GM19099 (cell line): ENCODE measurements at regions not wholly inside any gene's neighbourhood (a gene's known extent, or its start where the extent isn't known, plus 50 kb on each side); places are given as distances from the start of the nearest gene placed in this dataset.

ENCODE experiments used
- POLR2A ChIP-seq: IDR thresholded peaks from 3 replicates; pipeline ENCODE4 v1.6.1; 2011; ENCODE audit warnings: low read depth; ENCODE audit not compliant: insufficient read length; ENCODE audit errors: extremely low read depth

DNA sequence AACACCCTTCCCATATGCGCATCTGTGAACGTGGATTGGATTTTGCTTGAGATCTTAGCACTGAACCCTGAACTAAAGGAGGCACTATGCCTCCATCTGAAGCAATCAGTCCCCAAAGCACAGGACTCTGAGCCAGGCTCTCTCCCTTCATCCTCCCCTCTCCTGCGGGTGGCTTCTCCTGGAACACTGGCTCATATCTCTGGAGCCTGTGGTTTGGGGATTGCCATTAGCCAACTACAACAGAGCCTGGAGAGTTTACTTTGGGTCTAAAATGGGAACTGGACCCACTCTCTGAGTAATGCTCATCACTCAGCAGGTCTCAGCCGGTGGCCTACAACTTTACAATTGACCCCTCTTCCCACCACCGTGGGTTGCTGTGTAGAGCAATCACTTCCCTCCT lies 190.8 kb upstream of the HES1 start:
- no peak for TF ChIP-seq POLR2A

DNA sequence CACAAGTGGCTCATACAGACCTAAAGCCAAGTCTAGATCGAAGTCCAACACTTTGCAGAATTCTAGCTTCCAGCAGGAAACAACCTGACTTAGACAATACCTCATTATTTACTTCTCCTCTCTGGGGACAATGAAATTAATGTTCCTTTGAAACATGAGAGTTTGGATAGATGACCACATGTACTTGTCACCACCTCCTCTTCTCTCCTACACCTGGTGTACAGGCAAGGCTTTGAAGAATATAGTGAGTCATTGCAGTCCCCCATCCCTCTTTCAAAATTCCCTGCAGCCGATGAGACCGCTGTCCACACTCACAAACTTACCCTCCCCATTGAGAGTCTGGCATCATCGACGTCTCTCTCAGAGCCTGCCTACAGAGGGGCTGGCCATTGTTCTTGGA lies 189.0 kb upstream of the HES1 start:
- no peak for TF ChIP-seq POLR2A

DNA sequence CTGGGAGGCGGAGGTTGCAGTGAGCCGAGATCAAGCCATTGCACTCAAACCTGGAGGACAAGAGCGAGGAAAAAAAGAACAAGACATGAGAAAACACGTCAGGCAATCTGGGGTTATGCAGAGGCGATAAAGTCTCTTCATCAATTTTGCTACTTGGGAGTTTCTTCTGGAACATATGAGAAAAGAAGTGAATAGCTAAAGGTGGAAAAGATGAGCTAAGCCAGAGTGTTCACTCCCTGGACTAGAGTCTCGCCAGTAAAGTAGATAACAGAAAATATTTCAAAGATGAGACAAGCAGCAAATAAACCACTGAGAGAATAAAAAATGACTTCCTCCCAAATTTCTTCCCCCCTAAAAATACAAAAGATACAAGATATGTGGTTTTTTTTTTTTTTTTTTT lies 188.4 kb upstream of the HES1 start:
- TF ChIP-seq POLR2A = no peak

DNA sequence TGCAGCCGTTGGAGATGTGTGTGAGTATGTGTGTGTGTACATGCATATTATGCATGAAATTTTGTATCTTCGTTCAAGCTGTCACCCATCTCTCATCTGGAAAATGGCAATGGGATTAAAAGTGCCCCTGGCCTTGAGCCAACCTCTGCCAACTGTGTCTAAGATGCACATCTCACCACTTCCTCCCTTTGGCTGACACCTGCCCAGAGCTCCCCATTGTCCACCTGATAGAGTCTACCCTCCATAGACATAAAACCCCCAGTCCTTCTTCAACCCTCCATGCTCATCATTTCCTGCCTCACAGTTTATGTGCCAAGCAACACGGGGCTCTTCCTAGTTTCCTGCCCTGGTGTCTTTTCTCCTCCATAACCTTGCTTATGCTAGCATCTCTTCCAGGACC lies 187.5 kb upstream of the HES1 start:
- TF ChIP-seq POLR2A = no peak

DNA sequence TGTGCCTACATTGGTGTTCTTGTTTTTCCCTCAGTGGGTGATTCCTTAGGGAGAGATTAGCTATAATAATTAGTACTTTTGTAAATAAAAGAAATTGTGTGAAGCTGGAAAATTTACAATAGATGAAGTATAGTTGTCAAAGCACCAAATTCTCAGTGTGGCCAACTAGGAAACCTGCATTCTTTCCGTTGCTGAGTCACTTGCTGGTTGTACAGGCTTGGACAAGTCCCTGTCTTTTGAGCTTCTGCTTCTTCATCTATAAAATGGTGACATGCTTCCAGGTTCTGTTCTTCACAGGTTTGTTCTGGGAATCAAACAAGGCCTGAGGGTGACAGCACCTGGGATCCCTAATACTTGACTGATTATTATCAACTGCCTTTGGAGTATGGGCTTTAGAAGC lies 184.1 kb upstream of the HES1 start:
- no peak for TF ChIP-seq POLR2A

DNA sequence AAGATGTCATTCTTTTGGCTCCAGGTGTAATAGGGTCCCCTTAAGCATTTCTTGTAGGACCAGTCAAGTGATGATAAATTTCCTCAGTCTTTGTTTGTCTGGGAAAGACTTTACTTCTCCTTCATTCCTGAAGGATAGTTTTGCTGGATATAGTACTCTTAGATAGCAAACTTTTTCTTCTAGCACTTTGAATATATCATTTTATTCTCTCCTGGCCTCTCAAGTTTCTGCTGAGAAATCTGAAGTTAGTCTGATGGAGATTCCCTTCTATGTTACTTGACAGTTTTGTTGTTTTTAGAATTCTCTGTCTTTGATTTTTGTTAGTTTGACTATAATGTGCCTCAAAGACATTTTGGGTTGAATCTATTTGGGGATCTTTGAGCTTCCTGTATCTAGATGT lies 181.2 kb upstream of the HES1 start:
- no peak for TF ChIP-seq POLR2A

DNA sequence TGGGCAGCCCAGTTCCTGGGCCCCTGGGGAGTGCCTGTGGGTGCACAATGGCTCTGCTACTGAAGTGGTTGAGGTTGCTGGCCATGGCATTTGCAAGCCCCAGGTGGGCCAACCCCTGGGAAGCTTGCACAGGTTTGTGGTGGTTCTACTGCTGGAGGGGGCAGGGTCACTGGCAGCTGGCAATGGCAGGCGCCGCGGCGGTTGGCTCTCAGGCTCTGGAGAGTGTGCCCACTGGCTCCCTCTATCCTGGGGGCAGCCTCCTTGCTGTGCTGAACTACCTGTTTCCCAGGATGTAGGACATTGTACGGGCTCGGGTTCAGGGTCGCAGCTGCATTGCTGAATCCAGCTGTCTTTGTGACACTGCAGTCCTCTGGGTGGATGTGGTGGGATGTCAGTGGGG lies 180.2 kb upstream of the HES1 start:
- no peak for TF ChIP-seq POLR2A

DNA sequence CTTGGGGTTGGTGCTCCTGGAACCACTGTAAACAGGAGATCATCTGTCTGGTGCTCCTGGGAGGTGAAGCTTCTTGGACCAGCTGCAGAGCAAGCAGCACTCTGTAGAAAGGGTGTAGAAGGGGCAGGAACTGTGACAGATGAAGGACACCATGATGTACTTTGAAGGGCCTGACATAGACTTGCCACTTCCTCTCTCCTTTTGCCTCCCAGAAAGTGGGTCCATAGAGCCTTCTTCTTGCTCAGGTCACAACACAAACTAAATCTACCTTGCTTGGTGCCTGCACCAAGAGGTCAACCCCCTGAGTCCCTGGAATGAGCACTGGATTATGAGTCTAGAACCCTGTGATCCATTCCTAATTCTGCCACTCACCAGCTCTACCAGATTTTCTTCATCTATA lies 176.1 kb upstream of the HES1 start:
- no peak for TF ChIP-seq POLR2A

DNA sequence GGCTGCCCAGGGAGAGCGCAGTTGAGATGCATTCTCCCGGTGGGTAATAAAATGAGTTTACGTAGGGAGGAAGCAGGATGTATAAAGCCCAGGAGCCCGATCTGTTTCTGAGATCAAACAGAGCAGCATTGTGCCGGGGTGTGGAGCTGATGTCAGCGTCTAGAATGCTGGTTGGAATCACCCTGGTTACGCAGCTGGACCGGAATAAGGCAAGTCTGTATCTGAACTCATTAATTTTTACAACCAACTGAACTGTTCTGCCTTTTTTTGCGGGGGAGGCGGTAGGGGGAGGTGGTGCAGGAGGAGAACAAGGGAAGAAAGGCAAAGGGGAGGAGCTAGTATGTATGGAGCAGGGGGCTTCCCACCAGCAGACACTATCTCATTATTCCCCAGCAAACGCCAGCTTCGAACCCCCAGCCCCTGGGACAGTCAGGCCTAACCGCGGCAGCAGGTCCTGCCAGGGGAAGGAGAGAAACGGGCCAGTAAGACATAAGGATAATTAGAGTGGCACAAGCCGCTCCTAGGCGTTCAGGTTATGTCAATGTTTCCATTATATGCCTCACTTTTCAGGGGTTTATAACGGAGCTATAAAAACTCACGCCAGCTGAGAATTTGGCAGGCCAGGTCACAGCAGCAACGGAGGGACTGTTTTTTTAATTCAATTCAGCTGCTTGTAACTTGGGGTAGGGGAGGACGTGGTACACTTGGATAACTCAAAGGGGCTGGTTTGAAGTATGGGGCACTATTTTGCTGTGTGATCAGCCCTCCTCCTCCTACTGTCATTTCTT lies 175.3 kb upstream of the HES1 start:
- TF ChIP-seq POLR2A = no peak

DNA sequence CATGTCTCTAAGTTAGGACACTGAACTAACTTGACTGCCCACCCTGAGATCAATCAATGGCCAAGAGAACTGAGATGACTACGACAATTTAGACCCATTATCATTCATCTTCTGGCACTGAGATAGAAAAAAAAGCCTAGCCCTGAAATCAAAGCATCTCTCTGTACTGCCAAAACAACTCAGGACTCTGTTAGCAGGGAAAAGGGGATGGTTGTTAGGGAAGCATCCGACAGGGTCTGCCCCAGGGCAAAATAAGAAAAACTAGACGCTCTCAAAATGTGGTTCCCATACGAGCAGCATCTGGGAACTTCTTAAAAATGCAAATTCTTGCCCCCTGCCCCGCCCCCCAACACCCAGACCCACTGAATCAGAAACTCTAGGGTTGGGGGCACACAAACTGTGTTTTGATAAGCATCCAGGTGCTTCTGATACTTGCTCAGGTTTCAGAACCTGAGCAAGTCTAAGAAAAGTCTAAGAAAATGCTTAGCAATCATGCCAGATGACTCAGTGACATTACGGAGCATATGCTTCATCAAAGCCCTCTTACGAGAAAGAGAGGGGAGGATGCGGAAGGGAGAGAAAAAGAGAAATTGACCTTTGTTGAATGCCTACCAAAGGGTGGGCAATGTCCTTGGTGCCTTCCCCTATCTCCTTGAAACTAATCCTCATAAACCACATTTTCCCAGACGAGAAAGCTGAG lies 172.8 kb upstream of the HES1 start:
- no peak for TF ChIP-seq POLR2A

DNA sequence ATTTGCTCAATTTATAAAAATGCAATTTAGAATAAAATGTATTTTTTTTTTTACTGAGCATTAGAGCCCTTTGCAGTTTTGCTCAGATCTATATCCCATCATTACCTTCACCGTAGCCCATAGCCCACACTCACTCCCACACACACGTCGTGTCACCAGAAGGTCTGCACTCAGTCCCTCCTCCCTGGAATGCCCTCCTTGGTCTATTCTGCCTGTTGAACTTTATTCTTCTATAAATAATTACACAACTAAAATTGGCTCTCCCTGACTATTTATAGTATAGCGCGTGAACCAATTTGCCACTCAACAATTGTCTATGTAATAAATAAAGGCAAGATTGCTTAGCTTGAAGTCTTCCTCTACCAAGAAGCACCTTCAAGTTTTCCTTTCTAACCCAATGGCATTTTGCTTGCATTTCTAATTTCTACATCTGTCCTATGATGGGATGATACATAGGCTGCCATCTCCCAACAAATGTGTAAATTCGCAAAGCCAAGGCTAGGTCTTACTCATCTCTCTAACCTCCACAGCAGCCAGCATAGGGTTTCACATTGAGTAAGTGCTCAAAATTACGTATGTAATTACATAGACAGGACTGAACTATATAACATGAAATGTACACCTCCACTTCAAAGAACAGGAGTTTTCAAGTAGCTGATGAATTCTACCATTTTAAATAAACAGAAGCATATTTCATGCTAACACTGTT lies 172.0 kb upstream of the HES1 start:
- TF ChIP-seq POLR2A = no peak

DNA sequence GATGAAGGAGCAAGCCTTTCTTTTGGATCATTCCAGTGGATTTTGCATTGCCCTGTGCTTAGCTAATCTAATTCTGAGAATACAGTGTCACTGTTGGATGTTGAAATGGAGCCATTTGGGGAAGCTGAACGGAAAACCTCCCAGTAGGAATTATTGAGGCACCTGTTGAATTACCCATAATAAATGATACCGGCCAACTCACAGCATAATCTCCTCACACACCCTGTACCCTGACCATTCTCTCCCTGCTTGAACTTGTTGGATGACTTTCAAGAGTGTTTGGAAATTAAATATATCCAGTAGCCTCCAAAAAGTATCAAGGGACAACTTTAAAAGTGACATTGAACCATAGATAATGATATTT lies 171.4 kb upstream of the HES1 start:
- TF ChIP-seq POLR2A = no peak

DNA sequence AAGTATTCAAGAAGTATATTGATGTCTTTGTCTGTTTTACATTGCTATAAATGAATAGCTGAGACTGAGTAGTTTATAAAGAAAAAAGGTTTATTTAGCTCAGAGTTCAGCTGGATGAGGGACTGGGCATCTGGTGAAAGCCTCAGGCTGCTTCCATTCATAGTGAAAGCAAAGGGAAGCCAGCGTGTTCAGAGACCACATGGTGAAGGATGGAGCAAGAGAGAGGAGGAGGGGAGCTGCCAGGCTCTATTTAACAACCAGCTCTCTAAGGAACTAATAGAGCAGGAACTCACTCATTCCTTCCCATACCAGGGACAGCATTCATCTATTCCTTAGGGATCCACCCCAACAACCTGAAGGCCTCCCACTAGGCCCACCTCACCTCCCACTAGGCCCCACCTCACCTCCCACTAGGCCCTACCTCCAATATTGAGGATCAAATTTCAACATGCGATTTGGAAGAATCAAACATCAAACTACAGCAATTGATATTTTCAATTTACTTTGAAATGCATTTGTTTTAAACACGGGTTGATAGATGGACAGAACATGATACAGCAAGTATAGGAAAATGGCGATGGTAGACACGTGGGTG lies 167.5 kb upstream of the HES1 start:
- TF ChIP-seq POLR2A = no peak

DNA sequence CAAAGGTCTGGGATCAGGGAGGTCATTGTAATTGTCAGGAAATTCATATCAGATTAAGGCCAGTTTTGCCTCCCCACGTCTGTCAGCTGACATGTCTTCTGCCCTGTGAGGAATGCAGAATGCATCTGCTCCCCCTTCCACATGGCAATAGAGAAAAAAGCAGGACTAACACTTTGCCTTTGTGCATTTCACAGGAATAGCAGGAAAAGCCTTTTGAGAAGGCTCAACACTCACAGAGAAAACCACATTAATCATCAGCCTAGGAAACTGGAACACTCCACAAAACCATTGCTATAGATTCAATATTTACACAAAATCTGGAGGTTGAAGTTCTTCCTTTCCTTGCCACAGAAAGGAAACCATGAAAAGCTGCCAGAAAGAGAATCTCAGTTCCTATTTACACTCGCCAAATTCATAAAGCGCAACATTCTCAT lies 165.2 kb upstream of the HES1 start:
- TF ChIP-seq POLR2A = no peak

DNA sequence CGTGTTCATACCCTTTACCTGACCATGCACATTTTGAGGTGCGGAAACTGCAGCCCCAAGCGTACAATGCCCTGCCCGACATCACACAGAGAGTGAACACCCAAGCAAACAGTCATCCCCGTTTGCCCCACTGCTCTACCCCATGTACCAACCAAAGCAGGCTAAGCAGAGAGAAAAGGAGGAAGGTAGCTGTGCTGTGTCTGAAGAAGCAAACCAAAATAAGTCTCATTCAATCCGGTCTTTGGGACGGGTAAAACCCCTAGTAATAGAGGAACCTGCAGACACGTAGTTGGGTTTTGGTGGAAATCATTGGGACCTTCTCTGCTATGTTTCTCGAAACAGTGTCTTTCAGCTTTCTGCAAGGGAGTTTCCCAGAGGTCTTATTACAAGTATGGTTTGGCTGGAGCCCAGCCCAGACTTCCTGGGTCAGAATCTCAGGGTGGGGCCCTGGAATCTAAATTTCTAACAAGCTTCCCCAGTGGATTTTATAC lies 164.6 kb upstream of the HES1 start:
- no peak for TF ChIP-seq POLR2A
